Neural progenitor cell (in vitro differentiated cells): ENCODE measurements at regions not wholly inside any gene's neighbourhood (a gene's known extent, or its start where the extent isn't known, plus 50 kb on each side); places are given as distances from the start of the nearest gene placed in this dataset.

Experiments
- DNase-seq: peaks from one replicate; pipeline ENCODE4 v3.0.0-alpha.2; 2016; ENCODE audit warnings: low spot score
- H2AFZ ChIP-seq: fragments of 200-600 bp; sonication (generic); replicated peaks from 2 replicates; pipeline ENCODE4 v1.6.1; 2016; ENCODE audit warnings: antibody characterized with exemption
- H3F3A ChIP-seq: fragments of 200-600 bp; sonication (generic); 2 replicates; pipeline ENCODE4 v1.6.1; 2016; ENCODE audit warnings: antibody characterized with exemption, low read depth
- H3K27ac ChIP-seq: fragments of 200-600 bp; sonication (generic); 2 replicates; pipeline ENCODE4 v1.5.1; 2016; ENCODE audit warnings: mild to moderate bottlenecking
- H3K27me3 ChIP-seq: fragments of 200-600 bp; sonication (generic); 2 replicates; pipeline ENCODE4 v1.6.1; 2016; ENCODE audit warnings: mild to moderate bottlenecking, moderate library complexity
- H3K36me3 ChIP-seq: fragments of 200-600 bp; sonication (generic); 2 replicates; pipeline ENCODE4 v1.5.1; 2016
- H3K4me1 ChIP-seq: fragments of 200-600 bp; sonication (generic); 2 replicates; pipeline ENCODE4 v1.6.1; 2016; ENCODE audit warnings: mixed run types
- H3K4me2 ChIP-seq: fragments of 200-600 bp; sonication (generic); 2 replicates; pipeline ENCODE4 v1.6.1; 2016
- H3K4me3 ChIP-seq: fragments of 200-600 bp; sonication (generic); 2 replicates; pipeline ENCODE4 v1.5.1; 2016
- H3K79me2 ChIP-seq: fragments of 200-600 bp; sonication (generic); 2 replicates; pipeline ENCODE4 v1.6.1; 2016; ENCODE audit warnings: low read depth
- H3K9ac ChIP-seq: fragments of 200-600 bp; sonication (generic); 2 replicates; pipeline ENCODE4 v1.6.1; 2016
- H3K9me3 ChIP-seq: fragments of 200-600 bp; sonication (generic); 2 replicates; pipeline ENCODE4 v1.5.1; 2016; ENCODE audit warnings: low read depth
- H4K20me1 ChIP-seq: fragments of 200-600 bp; sonication (generic); 2 replicates; pipeline ENCODE4 v1.6.1; 2016; ENCODE audit warnings: low read depth
- H3K27ac Mint-ChIP-seq: 3 replicates; pipeline ENCODE4 v1.8.0; 2021; ENCODE audit warnings: mixed read lengths
- H3K27me3 Mint-ChIP-seq: 2 replicates; pipeline ENCODE4 v1.8.0; 2022; ENCODE audit warnings: low read depth, mild to moderate bottlenecking, inconsistent platforms, moderate library complexity, mixed read lengths; ENCODE audit not compliant: insufficient read depth
- H3K36me3 Mint-ChIP-seq: 3 replicates; pipeline ENCODE4 v1.8.0; 2021; ENCODE audit warnings: mixed read lengths
- H3K4me1 Mint-ChIP-seq: 3 replicates; pipeline ENCODE4 v1.8.0; 2021; ENCODE audit warnings: mixed read lengths
- H3K4me3 Mint-ChIP-seq: 3 replicates; pipeline ENCODE4 v1.8.0; 2021; ENCODE audit warnings: mild to moderate bottlenecking, moderate library complexity, mixed read lengths
- H3K9me3 Mint-ChIP-seq: 3 replicates; pipeline ENCODE4 v1.8.0; 2020; ENCODE audit warnings: mixed read lengths
- CTCF ChIP-seq: fragments of 200-600 bp; sonication (generic); IDR thresholded peaks from 2 replicates; pipeline ENCODE4 v1.5.1; 2017; ENCODE audit warnings: antibody characterized with exemption, mild to moderate bottlenecking
- EZH2 ChIP-seq: fragments of 200-600 bp; sonication (generic); IDR thresholded peaks from 2 replicates; pipeline ENCODE4 v1.6.1; 2017; ENCODE audit warnings: antibody characterized with exemption, mild to moderate bottlenecking, moderate library complexity
- EZH2phosphoT487 ChIP-seq: fragments of 200-600 bp; sonication (generic); IDR thresholded peaks from 2 replicates; pipeline ENCODE4 v1.6.1; 2017; ENCODE audit warnings: antibody characterized with exemption

GRCh38 chr15:31461375-31461774, 134.7 kb downstream of the KLF13 start:
- Histone ChIP-seq H3K4me1 (peaks cover 9% of the 10 kb centered on the region), H4K20me1 (no peaks in the 10 kb centered on the region), H3K4me2 (no peak overlapping the region), H3K4me3 (no peak overlapping the region), H3K27me3 (no peaks in the 10 kb centered on the region), H3K9ac (no peak overlapping the region), H2AFZ (no peak overlapping the region), H3K27ac (no peak overlapping the region), H3F3A (no peaks in the 10 kb centered on the region), H3K9me3 (no peaks in the 10 kb centered on the region), H3K79me2 (no peaks in the 10 kb centered on the region), H3K36me3 (no peaks in the 10 kb centered on the region)
- Mint-ChIP-seq H3K4me1 (peaks cover 5% of the 10 kb centered on the region), H3K27me3 (peaks cover 2% of the 10 kb centered on the region), H3K27ac (no peak overlapping the region), H3K4me3 (no peak overlapping the region), H3K36me3 (no peaks in the 10 kb centered on the region), H3K9me3 (no peaks in the 10 kb centered on the region)
- TF ChIP-seq EZH2 = no peak
- no peak for TF ChIP-seq CTCF
- no peak for TF ChIP-seq EZH2phosphoT487
- DNase-seq = no peak

- Histone ChIP-seq H3F3A (no peaks in the 10 kb centered on the region), H3K79me2 (no peaks in the 10 kb centered on the region), H3K27me3 (no peaks in the 10 kb centered on the region), H3K9ac (no peak overlapping the region), H2AFZ (no peak overlapping the region), H3K4me2 (no peak overlapping the region), H3K36me3 (no peaks in the 10 kb centered on the region), H3K9me3 (no peaks in the 10 kb centered on the region), H3K4me1 (peaks cover 9% of the 10 kb centered on the region), H3K4me3 (no peak overlapping the region), H4K20me1 (no peaks in the 10 kb centered on the region), H3K27ac (no peak overlapping the region)
- Mint-ChIP-seq H3K4me3 (no peak overlapping the region), H3K27me3 (peaks cover 2% of the 10 kb centered on the region), H3K4me1 (peaks cover 5% of the 10 kb centered on the region), H3K27ac (no peak overlapping the region), H3K9me3 (no peaks in the 10 kb centered on the region), H3K36me3 (no peaks in the 10 kb centered on the region)
- TF ChIP-seq EZH2phosphoT487 (no peak), CTCF (peak; percentile 6), EZH2 (no peak)
- DNase-seq = no peak
These were observed 135.4 kb downstream of the KLF13 start for GRCh38 chr15:31461911-31462480.

GRCh38 chr15:31463521-31464102, 137.0 kb downstream of the KLF13 start:
- Histone ChIP-seq H3K79me2 (no peaks in the 10 kb centered on the region), H3K9me3 (no peaks in the 10 kb centered on the region), H3K4me1 (no peaks in the 10 kb centered on the region), H4K20me1 (no peaks in the 10 kb centered on the region), H3F3A (no peaks in the 10 kb centered on the region), H3K9ac (no peak overlapping the region), H3K27ac (no peak overlapping the region), H3K27me3 (no peaks in the 10 kb centered on the region), H2AFZ (no peak overlapping the region), H3K4me2 (no peak overlapping the region), H3K36me3 (no peaks in the 10 kb centered on the region), H3K4me3 (no peak overlapping the region)
- Mint-ChIP-seq H3K27ac (no peak overlapping the region), H3K4me3 (no peak overlapping the region), H3K36me3 (no peaks in the 10 kb centered on the region), H3K4me1 (peaks cover 5% of the 10 kb centered on the region), H3K27me3 (peaks cover 5% of the 10 kb centered on the region), H3K9me3 (no peaks in the 10 kb centered on the region)
- no peak for DNase-seq
- TF ChIP-seq CTCF (no peak), EZH2phosphoT487 (no peak), EZH2 (no peak)
